ENCODE measurements at regions not wholly inside any gene's neighbourhood (a gene's known extent, or its start where the extent isn't known, plus 50 kb on each side); places are given as distances from the start of the nearest gene placed in this dataset.

DNA sequence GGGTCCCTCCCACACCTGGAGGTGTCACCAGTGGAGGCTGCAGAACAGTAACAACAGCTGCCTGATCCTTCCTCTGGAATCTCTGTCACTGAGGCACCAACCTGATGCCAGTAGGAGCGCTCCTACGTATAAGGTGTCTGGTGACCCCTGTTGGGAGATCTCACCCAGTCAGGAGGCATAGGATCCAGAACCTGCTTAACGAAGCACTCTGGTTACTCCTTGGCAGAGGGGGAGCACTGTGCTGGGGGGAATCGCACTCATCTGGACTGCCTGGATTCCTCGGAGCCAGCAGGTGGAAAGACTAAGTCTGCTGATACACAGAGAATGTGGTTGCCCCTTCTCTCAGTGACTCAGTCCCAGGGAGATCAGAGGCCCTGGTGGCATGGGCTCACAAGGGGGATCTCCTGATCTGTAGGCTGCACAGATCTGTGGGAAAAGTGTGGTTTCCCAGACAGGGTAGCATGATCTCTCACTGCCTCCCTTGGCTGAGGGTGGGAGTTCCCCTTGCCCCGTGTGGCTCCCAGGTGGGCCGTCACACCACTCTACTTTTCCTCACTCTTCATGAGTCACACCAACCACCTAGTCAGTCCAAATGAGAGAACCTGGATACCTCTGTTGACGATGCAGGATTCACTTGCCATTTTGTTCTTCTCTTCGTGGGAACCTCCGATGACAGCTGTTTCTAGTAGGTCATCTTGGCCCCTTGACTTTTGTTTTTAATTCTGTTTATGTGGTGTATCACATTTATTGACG lies 305.9 kb downstream of the IDS start (continued):
- TF ChIP-seq, protein P1, sequence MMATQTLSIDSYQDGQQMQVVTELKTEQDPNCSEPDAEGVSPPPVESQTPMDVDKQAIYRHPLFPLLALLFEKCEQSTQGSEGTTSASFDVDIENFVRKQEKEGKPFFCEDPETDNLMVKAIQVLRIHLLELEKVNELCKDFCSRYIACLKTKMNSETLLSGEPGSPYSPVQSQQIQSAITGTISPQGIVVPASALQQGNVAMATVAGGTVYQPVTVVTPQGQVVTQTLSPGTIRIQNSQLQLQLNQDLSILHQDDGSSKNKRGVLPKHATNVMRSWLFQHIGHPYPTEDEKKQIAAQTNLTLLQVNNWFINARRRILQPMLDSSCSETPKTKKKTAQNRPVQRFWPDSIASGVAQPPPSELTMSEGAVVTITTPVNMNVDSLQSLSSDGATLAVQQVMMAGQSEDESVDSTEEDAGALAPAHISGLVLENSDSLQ (IDR thresholded peaks at IDR 0.05): peak; percentile 51
- TF ChIP-seq, protein P2, sequence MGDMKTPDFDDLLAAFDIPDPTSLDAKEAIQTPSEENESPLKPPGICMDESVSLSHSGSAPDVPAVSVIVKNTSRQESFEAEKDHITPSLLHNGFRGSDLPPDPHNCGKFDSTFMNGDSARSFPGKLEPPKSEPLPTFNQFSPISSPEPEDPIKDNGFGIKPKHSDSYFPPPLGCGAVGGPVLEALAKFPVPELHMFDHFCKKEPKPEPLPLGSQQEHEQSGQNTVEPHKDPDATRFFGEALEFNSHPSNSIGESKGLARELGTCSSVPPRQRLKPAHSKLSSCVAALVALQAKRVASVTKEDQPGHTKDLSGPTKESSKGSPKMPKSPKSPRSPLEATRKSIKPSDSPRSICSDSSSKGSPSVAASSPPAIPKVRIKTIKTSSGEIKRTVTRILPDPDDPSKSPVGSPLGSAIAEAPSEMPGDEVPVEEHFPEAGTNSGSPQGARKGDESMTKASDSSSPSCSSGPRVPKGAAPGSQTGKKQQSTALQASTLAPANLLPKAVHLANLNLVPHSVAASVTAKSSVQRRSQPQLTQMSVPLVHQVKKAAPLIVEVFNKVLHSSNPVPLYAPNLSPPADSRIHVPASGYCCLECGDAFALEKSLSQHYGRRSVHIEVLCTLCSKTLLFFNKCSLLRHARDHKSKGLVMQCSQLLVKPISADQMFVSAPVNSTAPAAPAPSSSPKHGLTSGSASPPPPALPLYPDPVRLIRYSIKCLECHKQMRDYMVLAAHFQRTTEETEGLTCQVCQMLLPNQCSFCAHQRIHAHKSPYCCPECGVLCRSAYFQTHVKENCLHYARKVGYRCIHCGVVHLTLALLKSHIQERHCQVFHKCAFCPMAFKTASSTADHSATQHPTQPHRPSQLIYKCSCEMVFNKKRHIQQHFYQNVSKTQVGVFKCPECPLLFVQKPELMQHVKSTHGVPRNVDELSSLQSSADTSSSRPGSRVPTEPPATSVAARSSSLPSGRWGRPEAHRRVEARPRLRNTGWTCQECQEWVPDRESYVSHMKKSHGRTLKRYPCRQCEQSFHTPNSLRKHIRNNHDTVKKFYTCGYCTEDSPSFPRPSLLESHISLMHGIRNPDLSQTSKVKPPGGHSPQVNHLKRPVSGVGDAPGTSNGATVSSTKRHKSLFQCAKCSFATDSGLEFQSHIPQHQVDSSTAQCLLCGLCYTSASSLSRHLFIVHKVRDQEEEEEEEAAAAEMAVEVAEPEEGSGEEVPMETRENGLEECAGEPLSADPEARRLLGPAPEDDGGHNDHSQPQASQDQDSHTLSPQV (IDR thresholded peaks at IDR 0.05): peak; percentile 34; the same call in 1 of the 2 replicates
- TF ChIP-seq, protein P3, sequence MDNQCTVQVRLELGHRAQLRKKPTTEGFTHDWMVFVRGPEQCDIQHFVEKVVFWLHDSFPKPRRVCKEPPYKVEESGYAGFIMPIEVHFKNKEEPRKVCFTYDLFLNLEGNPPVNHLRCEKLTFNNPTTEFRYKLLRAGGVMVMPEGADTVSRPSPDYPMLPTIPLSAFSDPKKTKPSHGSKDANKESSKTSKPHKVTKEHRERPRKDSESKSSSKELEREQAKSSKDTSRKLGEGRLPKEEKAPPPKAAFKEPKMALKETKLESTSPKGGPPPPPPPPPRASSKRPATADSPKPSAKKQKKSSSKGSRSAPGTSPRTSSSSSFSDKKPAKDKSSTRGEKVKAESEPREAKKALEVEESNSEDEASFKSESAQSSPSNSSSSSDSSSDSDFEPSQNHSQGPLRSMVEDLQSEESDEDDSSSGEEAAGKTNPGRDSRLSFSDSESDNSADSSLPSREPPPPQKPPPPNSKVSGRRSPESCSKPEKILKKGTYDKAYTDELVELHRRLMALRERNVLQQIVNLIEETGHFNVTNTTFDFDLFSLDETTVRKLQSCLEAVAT (IDR thresholded peaks at IDR 0.05): peak; percentile 6; the same call in 1 of the 2 replicates
- peak; percentile 64; the same call in 1 of the 2 replicates for TF ChIP-seq LARP7 (IDR thresholded peaks at IDR 0.05)
- TF ChIP-seq SP1 (IDR thresholded peaks at IDR 0.05; ENCODE audit: low read depth, low read length): peak; percentile 45
- 0 out of 2 replicates have a peak, but pooled peaks have one; percentile 66 for TF ChIP-seq IRF4 (IDR thresholded peaks at IDR 0.05; ENCODE audit: low read depth, low read length)
- TF ChIP-seq IKZF1 (conservative IDR thresholded peaks at IDR 0.05): peak; percentile 85

Measured in GM12878 (cell line).